ENCODE measurements at regions not wholly inside any gene's neighbourhood (a gene's known extent, or its start where the extent isn't known, plus 50 kb on each side); places are given as distances from the start of the nearest gene placed in this dataset.

GRCh38 chr9:79973627-79974026 lies 401.9 kb downstream of the TLE4 start:
- TF ChIP-seq POLR2AphosphoS5 (IDR thresholded peaks at IDR 0.05; ENCODE audit: low read depth, low read length): no peak
- no peak for TF ChIP-seq CTCF (IDR thresholded peaks at IDR 0.05; ENCODE audit: control extremely low read depth in 1 of 3, insufficient read depth in 1 of 3, low read depth in 1 of 3, low read length in 3 of 3)
- TF ChIP-seq CHD7 (IDR thresholded peaks at IDR 0.05; ENCODE audit: insufficient replicate concordance, low read length): no peak
